ENCODE measurements at regions not wholly inside any gene's neighbourhood (a gene's known extent, or its start where the extent isn't known, plus 50 kb on each side); places are given as distances from the start of the nearest gene placed in this dataset.

GRCh38 chr10:114728325-114728724 lies 70.2 kb upstream of the ABLIM1 start:
- TF ChIP-seq CTCF (IDR thresholded peaks at IDR 0.05) (no peak), POLR2A (IDR thresholded peaks at IDR 0.05) (no peak)

All from body of pancreas (tissue), 4 donors.